Memory B cell (primary cell): ENCODE measurements at regions not wholly inside any gene's neighbourhood (a gene's known extent, or its start where the extent isn't known, plus 50 kb on each side); places are given as distances from the start of the nearest gene placed in this dataset.
"Not testable (repeated sequence)": the region's sequence is repeated elsewhere in the genome, so short reads cannot be mapped to it uniquely, and the experiment has no call there.

Experiments used
- ATAC-seq: fragments of 150-1000 bp; cut with Tn5 transposase; 2 replicates; pipeline ENCODE4 v1.10.0; 2021; ENCODE audit warnings: low read depth, mild to moderate bottlenecking, moderate library complexity
- DNase-seq, 2 donors: peaks; one replicate each; pipeline ENCODE4 v3.0.0; 2022; ENCODE audit warnings: low spot score in 2 of 2
- H3K27ac Mint-ChIP-seq: one replicate; pipeline ENCODE4 v1.8.0; 2022; ENCODE audit warnings: mild to moderate bottlenecking, moderate library complexity, mixed read lengths
- H3K27me3 Mint-ChIP-seq: one replicate; pipeline ENCODE4 v1.8.0; 2022; ENCODE audit warnings: mixed read lengths
- H3K36me3 Mint-ChIP-seq: one replicate; pipeline ENCODE4 v1.8.0; 2022; ENCODE audit warnings: mild to moderate bottlenecking, mixed read lengths
- H3K4me1 Mint-ChIP-seq: one replicate; pipeline ENCODE4 v1.8.0; 2022; ENCODE audit warnings: mixed read lengths
- H3K4me3 Mint-ChIP-seq: one replicate; pipeline ENCODE4 v1.8.0; 2022; ENCODE audit warnings: mild to moderate bottlenecking, moderate library complexity, mixed read lengths
- H3K9me3 Mint-ChIP-seq: one replicate; pipeline ENCODE4 v1.8.0; 2022; ENCODE audit warnings: mixed read lengths

DNA sequence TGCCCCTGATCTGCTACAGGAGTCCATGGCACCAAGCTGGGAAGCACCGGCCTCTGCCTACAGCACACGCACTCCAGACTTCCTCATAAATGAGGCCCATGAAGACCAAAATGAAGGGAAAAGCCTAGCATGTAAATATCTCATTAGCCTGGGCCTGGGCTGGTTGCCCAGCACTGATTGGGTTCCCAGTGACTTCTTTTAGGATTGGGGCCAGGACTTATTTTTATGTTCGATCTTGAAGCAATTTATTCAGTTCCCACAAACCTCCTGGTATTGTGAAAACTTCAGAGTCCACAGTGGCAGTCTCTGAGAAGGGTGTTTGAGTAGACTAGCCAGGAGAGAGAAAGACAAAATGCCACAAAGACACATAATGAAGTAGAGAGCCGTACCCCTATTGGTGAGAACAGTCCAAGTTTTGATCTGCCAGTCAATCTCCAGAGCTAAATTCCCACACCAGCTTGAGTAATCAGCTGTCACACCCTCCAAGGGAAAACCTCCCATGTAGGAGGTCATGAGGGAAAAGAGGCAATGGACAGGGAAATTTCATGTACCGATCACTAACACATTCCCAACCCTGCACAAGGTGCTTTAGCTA is 78.2 kb downstream of the PHLDA1 start:
- no peak for ATAC-seq
- no peaks in the 10 kb centered on the region for H3K27me3 Mint-ChIP-seq
- no peaks in the 10 kb centered on the region for H3K4me1 Mint-ChIP-seq
- H3K36me3 Mint-ChIP-seq = no peaks in the 10 kb centered on the region
- H3K27ac Mint-ChIP-seq = no peak overlapping the region
- no peaks in the 10 kb centered on the region for H3K9me3 Mint-ChIP-seq
- H3K4me3 Mint-ChIP-seq = no peak overlapping the region
- DNase-seq = no peak

GRCh38 chr12:75951399-75952278 is 79.9 kb downstream of the PHLDA1 start:
- no peaks in the 10 kb centered on the region for H3K27me3 Mint-ChIP-seq
- H3K27ac Mint-ChIP-seq = no peak overlapping the region
- no peaks in the 10 kb centered on the region for H3K36me3 Mint-ChIP-seq
- no peak for DNase-seq
- no peak for ATAC-seq
- H3K4me1 Mint-ChIP-seq = no peaks in the 10 kb centered on the region
- no peak overlapping the region for H3K4me3 Mint-ChIP-seq
- no peaks in the 10 kb centered on the region for H3K9me3 Mint-ChIP-seq

DNA sequence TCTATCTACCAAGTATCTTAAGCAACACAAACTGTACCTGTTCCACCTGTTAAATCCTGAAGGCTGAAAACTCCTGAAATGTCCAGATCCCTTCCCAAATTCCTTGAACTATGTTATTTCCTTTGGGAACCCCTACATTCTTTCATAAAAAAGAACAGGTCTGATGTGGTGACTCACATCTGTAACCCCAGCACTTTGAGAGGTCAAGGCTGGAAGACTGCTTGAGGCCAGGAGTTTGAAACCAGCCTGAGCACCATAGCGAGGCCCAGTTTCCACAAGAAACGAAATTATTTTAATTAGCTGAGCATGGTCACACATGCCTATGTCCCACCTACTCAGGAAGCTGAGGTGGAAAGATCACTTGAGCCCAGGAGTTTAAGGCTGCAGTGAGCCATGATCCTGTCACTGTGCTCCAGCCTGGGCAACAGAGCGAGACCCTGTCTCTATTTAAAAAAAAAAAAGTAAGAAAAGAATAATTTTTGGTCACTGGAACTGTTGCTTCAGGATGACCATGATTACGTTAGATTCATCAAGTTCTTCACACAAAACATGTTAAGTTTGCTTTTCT is 84.3 kb downstream of the PHLDA1 start:
- Mint-ChIP-seq H3K27ac (no peak overlapping the region), H3K36me3 (no peaks in the 10 kb centered on the region), H3K4me1 (peaks cover 10% of the 10 kb centered on the region), H3K9me3 (no peaks in the 10 kb centered on the region), H3K4me3 (no peak overlapping the region), H3K27me3 (no peaks in the 10 kb centered on the region)
- no peak for ATAC-seq
- DNase-seq = no peak

- H3K4me3 Mint-ChIP-seq = no peak overlapping the region
- H3K9me3 Mint-ChIP-seq = no peaks in the 10 kb centered on the region
- H3K4me1 Mint-ChIP-seq = peaks cover 10% of the 10 kb centered on the region
- no peak for ATAC-seq
- no peaks in the 10 kb centered on the region for H3K27me3 Mint-ChIP-seq
- DNase-seq = no peak
- H3K27ac Mint-ChIP-seq = no peak overlapping the region
- no peaks in the 10 kb centered on the region for H3K36me3 Mint-ChIP-seq
Observed at GRCh38 chr12:75945581-75945980, 86.0 kb downstream of the PHLDA1 start.

DNA sequence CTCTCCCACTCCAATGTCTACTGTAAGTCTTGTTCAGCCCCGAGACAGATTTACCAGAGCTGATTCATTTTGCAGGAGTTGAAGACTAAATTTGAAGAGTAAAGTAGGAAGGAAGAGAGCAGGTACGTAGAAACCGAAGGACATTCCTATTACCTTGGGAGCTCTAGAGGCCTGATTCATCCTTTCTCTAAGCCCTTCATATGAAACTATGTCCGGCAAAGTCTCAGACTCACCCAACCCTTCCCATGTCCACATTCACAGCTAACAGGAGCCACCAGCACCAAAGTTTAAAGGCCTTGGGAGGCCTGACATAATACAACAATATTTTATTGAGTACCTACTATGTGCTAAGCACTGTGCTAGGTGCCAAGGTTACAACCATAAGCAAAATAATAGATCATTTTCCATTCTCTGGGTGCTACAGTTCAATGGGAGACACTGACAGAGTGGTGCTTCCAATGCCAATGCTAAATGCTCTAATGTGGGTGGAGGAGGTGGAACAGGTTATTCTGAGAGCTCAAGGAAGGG is 86.6 kb downstream of the PHLDA1 start:
- Mint-ChIP-seq H3K9me3 (no peaks in the 10 kb centered on the region), H3K27me3 (no peaks in the 10 kb centered on the region), H3K36me3 (no peaks in the 10 kb centered on the region), H3K4me3 (no peak overlapping the region), H3K4me1 (peaks cover 10% of the 10 kb centered on the region), H3K27ac (no peak overlapping the region)
- DNase-seq (no peak), ATAC-seq (no peak)

- no peaks in the 10 kb centered on the region for H3K9me3 Mint-ChIP-seq
- H3K4me3 Mint-ChIP-seq = peak overlapping the region; percentile 11
- ATAC-seq = peak; percentile 97
- peak in 1 of 2 donors; percentile 5 for DNase-seq
- no peaks in the 10 kb centered on the region for H3K27me3 Mint-ChIP-seq
- H3K27ac Mint-ChIP-seq = no peak overlapping the region
- H3K4me1 Mint-ChIP-seq = peaks cover 10% of the 10 kb centered on the region
- H3K36me3 Mint-ChIP-seq = no peaks in the 10 kb centered on the region
Observed at GRCh38 chr12:75944097-75944904, 87.3 kb downstream of the PHLDA1 start.

DNA sequence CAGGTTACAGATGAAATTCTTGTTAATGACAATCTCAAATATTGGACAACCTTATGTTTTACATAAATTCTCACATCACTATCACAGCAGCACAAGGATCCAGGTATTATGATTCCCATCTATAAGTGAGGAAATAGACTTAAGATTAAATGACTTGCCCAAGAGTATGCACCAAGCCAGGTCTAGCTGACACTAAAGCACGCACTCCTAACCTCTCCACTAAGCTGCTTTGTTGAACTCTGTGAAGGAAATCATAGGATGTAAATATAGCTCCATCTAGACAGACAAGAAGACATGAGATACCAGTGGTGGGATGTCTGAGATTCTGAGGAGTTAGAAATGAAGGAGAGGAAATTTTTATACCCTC is 87.9 kb downstream of the PHLDA1 start:
- no peaks in the 10 kb centered on the region for H3K9me3 Mint-ChIP-seq
- ATAC-seq (no peak), DNase-seq (no peak)
- H3K27ac Mint-ChIP-seq = no peak overlapping the region
- H3K4me3 Mint-ChIP-seq = no peak overlapping the region
- peaks cover 10% of the 10 kb centered on the region for H3K4me1 Mint-ChIP-seq
- H3K36me3 Mint-ChIP-seq = no peaks in the 10 kb centered on the region
- no peaks in the 10 kb centered on the region for H3K27me3 Mint-ChIP-seq

GRCh38 chr12:75941661-75942060 is 89.9 kb downstream of the PHLDA1 start:
- ATAC-seq, H3K27ac Mint-ChIP-seq, H3K4me3 Mint-ChIP-seq, DNase-seq, H3K27me3 Mint-ChIP-seq, H3K9me3 Mint-ChIP-seq, H3K36me3 Mint-ChIP-seq: not testable (repeated sequence)
- peaks cover 10% of the 10 kb centered on the region for H3K4me1 Mint-ChIP-seq

GRCh38 chr12:75939016-75939642 is 92.4 kb downstream of the PHLDA1 start:
- H3K27me3 Mint-ChIP-seq = no peaks in the 10 kb centered on the region
- no peak for ATAC-seq
- no peaks in the 10 kb centered on the region for H3K36me3 Mint-ChIP-seq
- no peak for DNase-seq
- H3K9me3 Mint-ChIP-seq = no peaks in the 10 kb centered on the region
- no peak overlapping the region for H3K4me3 Mint-ChIP-seq
- H3K4me1 Mint-ChIP-seq = peaks cover 4% of the 10 kb centered on the region
- no peak overlapping the region for H3K27ac Mint-ChIP-seq

- Mint-ChIP-seq H3K36me3 (no peaks in the 10 kb centered on the region), H3K27ac (no peak overlapping the region), H3K4me1 (no peaks in the 10 kb centered on the region), H3K27me3 (no peaks in the 10 kb centered on the region), H3K9me3 (no peaks in the 10 kb centered on the region), H3K4me3 (no peak overlapping the region)
- DNase-seq (no peak), ATAC-seq (no peak)
Observed at GRCh38 chr12:75938189-75938588, 93.4 kb downstream of the PHLDA1 start.

GRCh38 chr12:75937486-75937885 is 94.1 kb downstream of the PHLDA1 start:
- H3K27me3 Mint-ChIP-seq = no peaks in the 10 kb centered on the region
- no peak for ATAC-seq
- no peaks in the 10 kb centered on the region for H3K4me1 Mint-ChIP-seq
- H3K4me3 Mint-ChIP-seq = no peak overlapping the region
- no peak for DNase-seq
- no peaks in the 10 kb centered on the region for H3K36me3 Mint-ChIP-seq
- no peaks in the 10 kb centered on the region for H3K9me3 Mint-ChIP-seq
- H3K27ac Mint-ChIP-seq = no peak overlapping the region

GRCh38 chr12:75936515-75937440 is 94.8 kb downstream of the PHLDA1 start:
- DNase-seq (no peak), ATAC-seq (no peak)
- Mint-ChIP-seq H3K4me1 (no peaks in the 10 kb centered on the region), H3K4me3 (no peak overlapping the region), H3K27me3 (peaks cover 3% of the 10 kb centered on the region), H3K27ac (no peak overlapping the region), H3K36me3 (no peaks in the 10 kb centered on the region), H3K9me3 (no peaks in the 10 kb centered on the region)
